Keratinocyte (primary cell): ENCODE measurements at regions not wholly inside any gene's neighbourhood (a gene's known extent, or its start where the extent isn't known, plus 50 kb on each side); places are given as distances from the start of the nearest gene placed in this dataset.

Experiments used
- DNase-seq: peaks from one replicate; pipeline ENCODE4 v3.0.0-alpha.2; 2011; ENCODE audit warnings: low read depth, missing footprints, low spot score
- FAIRE-seq: peaks from 2 replicates; lab custom pipeline; 2011; peaks lifted over from hg19 to GRCh38; lab: Jason Lieb, UNC
- H2AFZ ChIP-seq: 2 replicates; pipeline ENCODE4 v1.6.0; 2012; ENCODE audit warnings: low read length, control low read depth, inconsistent platforms; ENCODE audit not compliant: control insufficient read depth
- H3K27ac ChIP-seq: 2 replicates; pipeline ENCODE4 v1.5.1; 2011; ENCODE audit warnings: low read length; ENCODE audit not compliant: control insufficient read depth, insufficient read depth
- H3K27me3 ChIP-seq: 3 replicates; pipeline ENCODE4 v1.6.0; 2011; ENCODE audit warnings: low read length; ENCODE audit not compliant: control insufficient read depth, insufficient read depth; ENCODE audit errors: extremely low read depth
- H3K36me3 ChIP-seq, 2 experiments: 2 replicates in 1 of 2; 3 replicates in 1 of 2; pipeline ENCODE4 v1.5.1; 2011; ENCODE audit warnings: low read length in 2 of 2, mild to moderate bottlenecking in 1 of 2; ENCODE audit not compliant: control insufficient read depth in 2 of 2, insufficient read depth in 2 of 2; ENCODE audit errors: extremely low read depth in 1 of 2
- H3K4me1 ChIP-seq: 3 replicates; pipeline ENCODE4 v1.5.1; 2011; ENCODE audit warnings: low read length; ENCODE audit not compliant: control insufficient read depth, insufficient read depth; ENCODE audit errors: extremely low read depth
- H3K4me2 ChIP-seq: 3 replicates; pipeline ENCODE4 v1.6.0; 2011; ENCODE audit warnings: low read depth, low read length; ENCODE audit not compliant: control insufficient read depth, insufficient read depth; ENCODE audit errors: extremely low read depth
- H3K4me3 ChIP-seq, 3 experiments: fragments of 200-600 bp in 1 of 3; sonication (generic) in 1 of 3; 2 replicates in 2 of 3; 3 replicates in 1 of 3; pipeline ENCODE4 v1.5.1; 2011 to 2016; ENCODE audit warnings: low read length in 3 of 3, mild to moderate bottlenecking in 3 of 3, control low read depth in 2 of 3, inconsistent platforms in 1 of 3, low read depth in 1 of 3, mixed read lengths in 1 of 3, mixed run types in 1 of 3, moderate library complexity in 1 of 3; ENCODE audit not compliant: control insufficient read depth in 2 of 3, insufficient read depth in 2 of 3; ENCODE audit errors: extremely low read depth in 1 of 3
- H3K79me2 ChIP-seq: 2 replicates; pipeline ENCODE4 v1.6.0; 2012; ENCODE audit warnings: low read length; ENCODE audit not compliant: control insufficient read depth, insufficient read depth
- H3K9ac ChIP-seq: 3 replicates; pipeline ENCODE4 v1.6.0; 2011; ENCODE audit warnings: low read length; ENCODE audit not compliant: control insufficient read depth, insufficient read depth; ENCODE audit errors: extremely low read depth
- H3K9me1 ChIP-seq: 3 replicates; pipeline ENCODE4 v1.6.0; 2011; ENCODE audit warnings: low read length; ENCODE audit not compliant: control insufficient read depth, insufficient read depth; ENCODE audit errors: extremely low read depth
- H3K9me3 ChIP-seq: 2 replicates; pipeline ENCODE4 v1.5.1; 2012; ENCODE audit warnings: low read depth, low read length; ENCODE audit not compliant: control insufficient read depth
- H4K20me1 ChIP-seq: 3 replicates; pipeline ENCODE4 v1.6.0; 2011; ENCODE audit warnings: low read length; ENCODE audit not compliant: control insufficient read depth, insufficient read depth; ENCODE audit errors: extremely low read depth
- EZH2 ChIP-seq: IDR thresholded peaks from one replicate; pipeline ENCODE4 v1.6.1; 2012; ENCODE audit warnings: inconsistent platforms, mild to moderate bottlenecking, low read length, moderate library complexity
- dilution Hi-C: fragments of 300-500 bp; cut with MboI; formaldehyde crosslinking; loops from one replicate; pipeline ENCODE4 v1.7.0; 2020; ENCODE audit warnings: low sequenced_read_pairs; ENCODE audit not compliant: extremely low pct_ligation_motif_present
- TF ChIP-seq, protein P1 (sequence below), 3 experiments: IDR thresholded peaks in 1 of 3; conservative IDR thresholded peaks in 1 of 3; optimal IDR thresholded peaks in 1 of 3; 2 replicates in 2 of 3; 3 replicates in 1 of 3; pipeline versions ENCODE3 to v1.5.1; 2011; ENCODE audit warnings: low read length in 3 of 3, mild to moderate bottlenecking in 3 of 3, moderate library complexity in 2 of 3, control low read depth in 1 of 3, inconsistent platforms in 1 of 3; ENCODE audit not compliant: insufficient read depth in 2 of 3; ENCODE audit errors: extremely low read depth in 1 of 3

- no peaks in the 10 kb centered on the region for H3K9me1 ChIP-seq
- H4K20me1 ChIP-seq: no peaks in the 10 kb centered on the region
- no peaks in the 10 kb centered on the region for H3K9me3 ChIP-seq
- DNase-seq (no peak), FAIRE-seq (no peak)
- TF ChIP-seq EZH2: no peak
- TF ChIP-seq, protein P1, sequence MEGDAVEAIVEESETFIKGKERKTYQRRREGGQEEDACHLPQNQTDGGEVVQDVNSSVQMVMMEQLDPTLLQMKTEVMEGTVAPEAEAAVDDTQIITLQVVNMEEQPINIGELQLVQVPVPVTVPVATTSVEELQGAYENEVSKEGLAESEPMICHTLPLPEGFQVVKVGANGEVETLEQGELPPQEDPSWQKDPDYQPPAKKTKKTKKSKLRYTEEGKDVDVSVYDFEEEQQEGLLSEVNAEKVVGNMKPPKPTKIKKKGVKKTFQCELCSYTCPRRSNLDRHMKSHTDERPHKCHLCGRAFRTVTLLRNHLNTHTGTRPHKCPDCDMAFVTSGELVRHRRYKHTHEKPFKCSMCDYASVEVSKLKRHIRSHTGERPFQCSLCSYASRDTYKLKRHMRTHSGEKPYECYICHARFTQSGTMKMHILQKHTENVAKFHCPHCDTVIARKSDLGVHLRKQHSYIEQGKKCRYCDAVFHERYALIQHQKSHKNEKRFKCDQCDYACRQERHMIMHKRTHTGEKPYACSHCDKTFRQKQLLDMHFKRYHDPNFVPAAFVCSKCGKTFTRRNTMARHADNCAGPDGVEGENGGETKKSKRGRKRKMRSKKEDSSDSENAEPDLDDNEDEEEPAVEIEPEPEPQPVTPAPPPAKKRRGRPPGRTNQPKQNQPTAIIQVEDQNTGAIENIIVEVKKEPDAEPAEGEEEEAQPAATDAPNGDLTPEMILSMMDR (optimal IDR thresholded peaks at IDR 0.05 in 1 of 3, IDR thresholded peaks at IDR 0.05 in 1 of 3, conservative IDR thresholded peaks at IDR 0.05 in 1 of 3; ENCODE audit: extremely low read depth in 1 of 3, insufficient read depth in 2 of 3, low read length in 3 of 3): no peak
- H3K4me1 ChIP-seq: peaks cover 14% of the 10 kb centered on the region
- H3K79me2 ChIP-seq: no peaks in the 10 kb centered on the region
- no peaks in the 10 kb centered on the region for H3K36me3 ChIP-seq
- dilution Hi-C loops: no loop called here
- H3K4me3 ChIP-seq: no peak overlapping the region
- H3K4me2 ChIP-seq: no peak overlapping the region
- no peak overlapping the region for H2AFZ ChIP-seq
- no peak overlapping the region for H3K9ac ChIP-seq
- H3K27me3 ChIP-seq: no peaks in the 10 kb centered on the region
- H3K27ac ChIP-seq: no peak overlapping the region
Measured at GRCh38 chr9:86755561-86755941, 191.8 kb downstream of the GAS1 start.

DNA sequence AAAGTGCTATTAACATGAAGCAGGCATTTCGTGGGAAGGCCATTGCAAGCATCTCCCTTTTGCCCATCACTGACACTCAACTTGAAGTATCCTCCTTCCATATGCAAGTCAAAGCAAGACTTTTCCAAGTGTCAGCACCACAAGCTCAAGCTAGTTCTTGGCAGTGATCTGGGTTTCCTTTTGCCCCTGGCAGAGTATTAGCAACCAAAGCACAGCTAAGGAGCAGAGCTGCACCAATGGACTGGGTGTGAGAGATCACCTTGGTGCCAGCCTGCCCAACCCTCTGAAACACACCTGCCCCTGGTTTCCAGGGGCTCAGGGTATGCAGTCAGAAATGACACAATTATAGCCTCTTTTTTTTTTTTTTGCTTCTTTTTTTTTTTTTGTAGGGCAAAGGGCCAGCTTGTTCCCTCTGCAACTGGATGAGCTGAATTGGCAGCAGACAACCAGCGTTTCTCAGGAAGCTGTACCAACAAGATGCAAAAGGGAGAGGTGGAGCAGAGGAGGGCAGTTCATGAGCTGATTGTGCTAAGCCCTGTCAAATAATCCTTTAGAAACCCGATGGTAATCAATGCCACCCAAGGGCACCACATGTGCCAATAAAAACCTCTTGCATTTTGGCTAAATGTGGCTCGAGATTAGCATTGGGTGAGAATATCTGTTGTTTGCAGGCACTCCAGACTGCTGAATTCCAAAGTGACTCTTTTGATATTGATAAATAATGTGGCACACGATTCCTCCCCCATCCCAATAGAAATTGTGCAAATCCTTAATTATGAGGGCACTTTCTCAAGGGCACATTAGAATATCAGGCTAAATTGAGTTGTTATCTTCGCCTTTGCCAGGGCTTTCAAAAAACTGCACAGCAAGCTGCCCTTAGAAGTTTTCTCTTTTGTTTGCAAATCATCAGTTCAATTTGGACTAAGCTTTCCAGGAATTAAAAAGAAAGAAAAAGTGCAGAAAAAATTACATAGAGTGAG lies 192.4 kb downstream of the GAS1 start:
- H3K9me3 ChIP-seq: no peaks in the 10 kb centered on the region
- no peaks in the 10 kb centered on the region for H3K27me3 ChIP-seq
- dilution Hi-C loops: no loop called here

More for the DNA sequence above, 192.4 kb downstream of the GAS1 start:
- Histone ChIP-seq H3K4me3 (no peak overlapping the region), H3K4me2 (peak overlapping the region; percentile 9), H3K9me1 (no peaks in the 10 kb centered on the region), H3K27ac (no peak overlapping the region), H3K36me3 (no peaks in the 10 kb centered on the region), H3K79me2 (no peaks in the 10 kb centered on the region), H4K20me1 (no peaks in the 10 kb centered on the region), H3K4me1 (peaks cover 15% of the 10 kb centered on the region), H2AFZ (no peak overlapping the region), H3K9ac (no peak overlapping the region)
- DNase-seq (no peak), FAIRE-seq (peak; percentile 93)
- no peak for TF ChIP-seq EZH2
- TF ChIP-seq, protein P1 (optimal IDR thresholded peaks at IDR 0.05 in 1 of 3, IDR thresholded peaks at IDR 0.05 in 1 of 3, conservative IDR thresholded peaks at IDR 0.05 in 1 of 3; ENCODE audit: extremely low read depth in 1 of 3, insufficient read depth in 2 of 3, low read length in 3 of 3): no peak
